SK-N-SH (cell line): ENCODE measurements at regions not wholly inside any gene's neighbourhood (a gene's known extent, or its start where the extent isn't known, plus 50 kb on each side); places are given as distances from the start of the nearest gene placed in this dataset.

Experiments used
- CTCF ChIP-seq: fragments of 200-600 bp; sonication (generic); IDR thresholded peaks from 2 replicates; pipeline ENCODE4 v1.6.1; 2017; ENCODE audit warnings: antibody characterized with exemption, mild to moderate bottlenecking, moderate library complexity
- EP300 ChIP-seq, 2 experiments: IDR thresholded peaks; 2 replicates each; pipeline versions ENCODE4 v1.4.0 to v1.6.1; 2012; ENCODE audit warnings: borderline replicate concordance in 1 of 2, low read depth in 1 of 2, low read length in 1 of 2
- GABPA ChIP-seq: IDR thresholded peaks from 2 replicates; pipeline ENCODE4 v1.4.0; 2012; ENCODE audit warnings: low read depth, mild to moderate bottlenecking
- JUND ChIP-seq: IDR thresholded peaks from 2 replicates; pipeline ENCODE4 v1.4.0; 2012
- MEF2A ChIP-seq: IDR thresholded peaks from 2 replicates; pipeline ENCODE4 v1.4.0; 2012; ENCODE audit warnings: low read depth, borderline replicate concordance
- MXI1 ChIP-seq: IDR thresholded peaks from 2 replicates; pipeline ENCODE4 v1.6.1; 2012; ENCODE audit warnings: mild to moderate bottlenecking, low read depth, low read length, improper control_type of control experiment
- RAD21 ChIP-seq: IDR thresholded peaks from 2 replicates; pipeline ENCODE4 v1.6.1; 2012; ENCODE audit warnings: mild to moderate bottlenecking, low read length
- RCOR1 ChIP-seq: fragments of 150-350 bp; IDR thresholded peaks from 2 replicates; pipeline ENCODE4 v1.6.1; 2017; ENCODE audit warnings: antibody characterized with exemption, low read length
- REST ChIP-seq: IDR thresholded peaks from 2 replicates; pipeline ENCODE4 v1.6.1; 2012; ENCODE audit warnings: mild to moderate bottlenecking, low read depth, low read length, moderate library complexity

- no peak for TF ChIP-seq JUND
- TF ChIP-seq CTCF = no peak
- no peak for TF ChIP-seq RCOR1
- TF ChIP-seq MXI1 = no peak
- TF ChIP-seq RAD21 = no peak
- no peak for TF ChIP-seq GABPA
- TF ChIP-seq EP300 (IDR thresholded peaks at IDR 0.05; ENCODE audit: borderline replicate concordance in 1 of 2, low read depth in 1 of 2, low read length in 1 of 2) = no peak
- no peak for TF ChIP-seq REST
- TF ChIP-seq MEF2A = no peak
These were observed 331.6 kb downstream of the TXNL1 start for GRCh38 chr18:56306797-56307196.
